Activated T-cell treated with anti-CD3 and anti-CD28 coated beads for 4 hours (primary cell): ENCODE measurements at regions not wholly inside any gene's neighbourhood (a gene's known extent, or its start where the extent isn't known, plus 50 kb on each side); places are given as distances from the start of the nearest gene placed in this dataset.

Source experiments
- DNase-seq: peaks from one replicate; pipeline ENCODE4 v3.0.0-alpha.2; 2020

- DNase-seq: no peak
Measured at GRCh38 chr4:124390861-124391260, 321.7 kb downstream of the ANKRD50 start.

GRCh38 chr4:124396333-124396732, 316.2 kb downstream of the ANKRD50 start:
- no peak for DNase-seq

GRCh38 chr4:124401606-124402005, 310.9 kb downstream of the ANKRD50 start:
- no peak for DNase-seq

GRCh38 chr4:124409044-124409443, 303.5 kb downstream of the ANKRD50 start:
- no peak for DNase-seq

- no peak for DNase-seq
Measured at GRCh38 chr4:124414276-124415040, 298.1 kb downstream of the ANKRD50 start.

- DNase-seq: no peak
Measured at GRCh38 chr4:124415146-124415545, 297.4 kb downstream of the ANKRD50 start.

GRCh38 chr4:124417371-124417770, 295.2 kb downstream of the ANKRD50 start:
- no peak for DNase-seq

- no peak for DNase-seq
Measured at GRCh38 chr4:124420166-124420695, 292.3 kb downstream of the ANKRD50 start.

GRCh38 chr4:124423160-124423559, 289.4 kb downstream of the ANKRD50 start:
- no peak for DNase-seq

GRCh38 chr4:124426279-124426678, 286.3 kb downstream of the ANKRD50 start:
- DNase-seq: no peak

GRCh38 chr4:124427095-124427767, 285.3 kb downstream of the ANKRD50 start:
- DNase-seq: no peak

GRCh38 chr4:124428648-124429047, 283.9 kb downstream of the ANKRD50 start:
- no peak for DNase-seq

- DNase-seq: no peak
Measured at GRCh38 chr4:124429746-124430250, 282.7 kb downstream of the ANKRD50 start.

GRCh38 chr4:124431653-124432192, 280.8 kb downstream of the ANKRD50 start:
- DNase-seq: no peak

- DNase-seq: no peak
Measured at GRCh38 chr4:124432500-124432899, 280.0 kb downstream of the ANKRD50 start.

- no peak for DNase-seq
Measured at GRCh38 chr4:124433044-124433443, 279.5 kb downstream of the ANKRD50 start.

GRCh38 chr4:124433500-124433899, 279.0 kb downstream of the ANKRD50 start:
- DNase-seq: no peak

- no peak for DNase-seq
Measured at GRCh38 chr4:124435274-124435950, 277.1 kb downstream of the ANKRD50 start.

GRCh38 chr4:124437853-124438495, 274.6 kb downstream of the ANKRD50 start:
- no peak for DNase-seq

- DNase-seq: no peak
Measured at GRCh38 chr4:124445071-124445470, 267.5 kb downstream of the ANKRD50 start.

GRCh38 chr4:124449881-124450280, 262.7 kb downstream of the ANKRD50 start:
- no peak for DNase-seq

GRCh38 chr4:124450851-124451250, 261.7 kb downstream of the ANKRD50 start:
- no peak for DNase-seq
